A673 (cell line): ENCODE measurements at regions not wholly inside any gene's neighbourhood (a gene's known extent, or its start where the extent isn't known, plus 50 kb on each side); places are given as distances from the start of the nearest gene placed in this dataset.
"Not testable (repeated sequence)": the region's sequence is repeated elsewhere in the genome, so short reads cannot be mapped to it uniquely, and the experiment has no call there.

Experiments
- BruUV-seq: library from RNA; stranded (reverse); fragments of 400-500 nt; replicated peaks from 2 replicates; lab custom pipeline; 2021; lab: Mats Ljungman, UMichigan
- CTCF ChIA-PET: fragments of 300-600 bp; sonication (Branson Sonifier 250); formaldehyde crosslinking; loops from one replicate; lab custom pipeline; 2022; ENCODE audit warnings: antibody characterized with exemption; lab: Charles Lee
- POLR2A ChIA-PET: fragments of 300-600 bp; sonication (Branson Sonifier 250); formaldehyde crosslinking; loops from one replicate; lab custom pipeline; 2022; ENCODE audit warnings: antibody characterized with exemption; ENCODE audit not compliant: low non-redundant PET; lab: Charles Lee
- DNase-seq: peaks from one replicate; pipeline ENCODE4 v3.0.0-alpha.2; 2015; ENCODE audit warnings: low spot score
- H3K27ac ChIP-seq: fragments of 200-600 bp; sonication (generic); 2 replicates; pipeline ENCODE4 v1.5.1; 2016; ENCODE audit warnings: mixed run types, low read depth, mild to moderate bottlenecking, mixed read lengths, antibody characterized with exemption, low read length; ENCODE audit not compliant: poor library complexity, severe bottlenecking
- H3K27me3 ChIP-seq: fragments of 200-600 bp; sonication (generic); replicated peaks from 2 replicates; pipeline ENCODE4 v1.6.1; 2017; ENCODE audit warnings: mixed run types, low read depth, mild to moderate bottlenecking, mixed read lengths, antibody characterized with exemption, low read length; ENCODE audit not compliant: insufficient read depth, poor library complexity
- H3K36me3 ChIP-seq: fragments of 200-600 bp; sonication (generic); 2 replicates; pipeline ENCODE4 v1.6.1; 2016; ENCODE audit warnings: mixed run types, mild to moderate bottlenecking, mixed read lengths, antibody characterized with exemption, low read length; ENCODE audit not compliant: insufficient read depth, poor library complexity, severe bottlenecking
- H3K4me1 ChIP-seq: fragments of 200-600 bp; sonication (generic); 2 replicates; pipeline ENCODE4 v1.6.1; 2017; ENCODE audit warnings: mixed run types, mild to moderate bottlenecking, mixed read lengths, antibody characterized with exemption, low read length; ENCODE audit not compliant: insufficient read depth, poor library complexity, severe bottlenecking
- H3K4me3 ChIP-seq: fragments of 200-600 bp; sonication (generic); 2 replicates; pipeline ENCODE4 v1.5.1; 2016; ENCODE audit warnings: low read depth, mixed run types, mild to moderate bottlenecking, mixed read lengths, low read length; ENCODE audit not compliant: poor library complexity, severe bottlenecking
- H3K9me3 ChIP-seq: fragments of 200-600 bp; sonication (generic); 2 replicates; pipeline ENCODE4 v1.6.1; 2016; ENCODE audit warnings: mixed run types, low read depth, mild to moderate bottlenecking, mixed read lengths, antibody characterized with exemption, low read length; ENCODE audit not compliant: poor library complexity, severe bottlenecking
- CTCF ChIP-seq: fragments of 300-800, 200-600 bp; sonication (generic); conservative IDR thresholded peaks from 2 replicates; pipeline ENCODE4 v1.5.1; 2017; ENCODE audit warnings: low read depth, mild to moderate bottlenecking, antibody characterized with exemption, low read length, moderate library complexity, mixed read lengths
- EZH2 ChIP-seq: fragments of 200-600 bp; sonication (generic); IDR thresholded peaks from 2 replicates; pipeline ENCODE4 v1.6.1; 2017; ENCODE audit warnings: borderline replicate concordance, low read depth, mild to moderate bottlenecking, mixed read lengths, antibody characterized with exemption, low read length; ENCODE audit not compliant: poor library complexity, severe bottlenecking
- intact Hi-C: fragments of 100-400 bp; cut with micrococcal nuclease; formaldehyde crosslinking; loops from one replicate; pipeline ENCODE4 v1.10.0; 2022; ENCODE audit not compliant: unreplicated experiment

- TF ChIP-seq CTCF (no peak), EZH2 (no peak)
- Histone ChIP-seq H3K4me1 (no peaks in the 10 kb centered on the region), H3K9me3 (no peaks in the 10 kb centered on the region), H3K36me3 (no peaks in the 10 kb centered on the region), H3K27ac (no peak overlapping the region), H3K27me3 (no peaks in the 10 kb centered on the region), H3K4me3 (no peak overlapping the region)
- DNase-seq = no peak
- intact Hi-C loops = no loop called here
- ChIA-PET POLR2A (no interaction called here), CTCF (no interaction called here)
- BruUV-seq = no TSS peak
Measured at GRCh38 chr6:113782636-113783035, 74.5 kb upstream of the MARCKS start.

GRCh38 chr6:113786168-113786567, 71.0 kb upstream of the MARCKS start:
- intact Hi-C loops = no loop called here
- Histone ChIP-seq H3K36me3 (no peaks in the 10 kb centered on the region), H3K27me3 (no peaks in the 10 kb centered on the region), H3K27ac (no peak overlapping the region), H3K4me3 (no peak overlapping the region), H3K9me3 (no peaks in the 10 kb centered on the region), H3K4me1 (no peaks in the 10 kb centered on the region)
- BruUV-seq = no TSS peak
- TF ChIP-seq CTCF (no peak), EZH2 (no peak)
- no peak for DNase-seq
- CTCF ChIA-PET = interaction anchor here (0.7 kb wide), 1 partner anchor 1285 kb away, joined by 5 read pairs; no protein-coding TSS in a partner anchor
- POLR2A ChIA-PET = no interaction called here

GRCh38 chr6:113788586-113788985, 68.6 kb upstream of the MARCKS start:
- Histone ChIP-seq H3K9me3 (no peaks in the 10 kb centered on the region), H3K27ac (no peak overlapping the region), H3K4me1 (no peaks in the 10 kb centered on the region), H3K4me3 (no peak overlapping the region), H3K36me3 (no peaks in the 10 kb centered on the region), H3K27me3 (no peaks in the 10 kb centered on the region)
- DNase-seq = no peak
- intact Hi-C loops = no loop called here
- no peak for TF ChIP-seq CTCF
- ChIA-PET POLR2A (no interaction called here), CTCF (no interaction called here)
- BruUV-seq = no TSS peak

- H3K27ac ChIP-seq, H3K9me3 ChIP-seq, H3K4me1 ChIP-seq, intact Hi-C loops, H3K27me3 ChIP-seq, DNase-seq, POLR2A ChIA-PET, H3K4me3 ChIP-seq, H3K36me3 ChIP-seq, CTCF ChIA-PET, BruUV-seq: not testable (repeated sequence)
Measured at GRCh38 chr6:113791225-113791624, 65.9 kb upstream of the MARCKS start.

GRCh38 chr6:113795371-113795770, 61.8 kb upstream of the MARCKS start:
- CTCF ChIA-PET, H3K4me1 ChIP-seq, H3K9me3 ChIP-seq, DNase-seq, POLR2A ChIA-PET, H3K36me3 ChIP-seq, intact Hi-C loops, BruUV-seq, H3K27ac ChIP-seq, H3K4me3 ChIP-seq, H3K27me3 ChIP-seq: not testable (repeated sequence)
